Liver (tissue), 8 donors: ENCODE measurements at regions not wholly inside any gene's neighbourhood (a gene's known extent, or its start where the extent isn't known, plus 50 kb on each side); places are given as distances from the start of the nearest gene placed in this dataset.

Source experiments
- DNase-seq: peaks from one replicate; pipeline ENCODE4 v3.0.0-alpha.2; 2017; ENCODE audit warnings: low spot score
- H3K27ac ChIP-seq, 2 donors: one replicate each; pipeline ENCODE4 v1.7.0; 2013; ENCODE audit warnings: inconsistent platforms in 2 of 2, low read length in 2 of 2, control low read depth in 1 of 2, low read depth in 1 of 2, mild to moderate bottlenecking in 1 of 2
- H3K27me3 ChIP-seq, 4 donors: one replicate each; pipeline versions ENCODE4 v1.6.1 to v1.7.0; 2013; ENCODE audit warnings: low read length in 3 of 4, inconsistent platforms in 1 of 4, mild to moderate bottlenecking in 1 of 4, moderate library complexity in 1 of 4; ENCODE audit not compliant: control insufficient read depth in 4 of 4, insufficient read depth in 4 of 4
- H3K36me3 ChIP-seq, 4 donors: one replicate each; pipeline versions ENCODE4 v1.6.1 to v1.7.0; 2013; ENCODE audit warnings: low read length in 3 of 4, mild to moderate bottlenecking in 3 of 4, low read depth in 1 of 4, moderate library complexity in 1 of 4; ENCODE audit not compliant: control insufficient read depth in 4 of 4, insufficient read depth in 3 of 4
- H3K4me1 ChIP-seq, 4 donors: one replicate each; pipeline versions ENCODE4 v1.6.1 to v1.7.0; 2013; ENCODE audit warnings: low read length in 3 of 4, mild to moderate bottlenecking in 3 of 4, moderate library complexity in 1 of 4; ENCODE audit not compliant: control insufficient read depth in 4 of 4, insufficient read depth in 4 of 4
- H3K4me3 ChIP-seq, 3 donors: one replicate each; pipeline versions ENCODE4 v1.6.1 to v1.7.0; 2013; ENCODE audit warnings: low read length in 3 of 3, control low read depth in 1 of 3, low read depth in 1 of 3, mild to moderate bottlenecking in 1 of 3
- H3K9ac ChIP-seq, 2 donors: one replicate each; pipeline ENCODE4 v1.7.0; 2013; ENCODE audit warnings: low read length in 2 of 2, mild to moderate bottlenecking in 2 of 2, moderate library complexity in 2 of 2, control low read depth in 1 of 2, low read depth in 1 of 2
- H3K9me3 ChIP-seq, 4 donors: one replicate each; pipeline versions ENCODE4 v1.6.1 to v1.7.0; 2013; ENCODE audit warnings: low read length in 3 of 4; ENCODE audit not compliant: control insufficient read depth in 4 of 4
- EGR1 ChIP-seq, 2 donors: IDR thresholded peaks; 2 replicates each; pipeline ENCODE4 v1.6.1; 2016 to 2018; ENCODE audit warnings: antibody characterized with exemption in 2 of 2, low read depth in 2 of 2
- FOXA1 ChIP-seq: IDR thresholded peaks from 2 replicates; pipeline ENCODE4 v1.6.1; 2016; ENCODE audit warnings: antibody characterized with exemption
- FOXA2 ChIP-seq: IDR thresholded peaks from 2 replicates; pipeline ENCODE4 v1.6.1; 2016; ENCODE audit warnings: antibody characterized with exemption
- GABPA ChIP-seq, 2 donors: IDR thresholded peaks in 1 of 2; conservative IDR thresholded peaks in 1 of 2; 2 replicates each; pipeline ENCODE4 v1.6.1; 2016; ENCODE audit warnings: antibody characterized with exemption in 2 of 2, mild to moderate bottlenecking in 1 of 2, moderate library complexity in 1 of 2
- HNF4A ChIP-seq, 2 donors: conservative IDR thresholded peaks; 2 replicates each; pipeline ENCODE4 v1.6.1; 2016; ENCODE audit warnings: antibody characterized with exemption in 2 of 2, mild to moderate bottlenecking in 2 of 2
- HNF4G ChIP-seq: IDR thresholded peaks from 2 replicates; pipeline ENCODE4 v1.6.1; 2016; ENCODE audit warnings: antibody characterized with exemption
- JUND ChIP-seq, 2 donors: IDR thresholded peaks; 2 replicates each; pipeline ENCODE4 v1.6.1; 2016; ENCODE audit warnings: antibody characterized with exemption in 2 of 2
- MAX ChIP-seq: IDR thresholded peaks from 2 replicates; pipeline ENCODE4 v1.6.1; 2016; ENCODE audit warnings: antibody characterized with exemption
- RAD21 ChIP-seq, 2 donors: IDR thresholded peaks; 2 replicates each; pipeline ENCODE4 v1.6.1; 2016; ENCODE audit warnings: antibody characterized with exemption in 2 of 2, mild to moderate bottlenecking in 2 of 2
- REST ChIP-seq: IDR thresholded peaks from 2 replicates; pipeline ENCODE4 v1.6.1; 2016; ENCODE audit warnings: antibody characterized with exemption, mild to moderate bottlenecking
- RXRA ChIP-seq, 2 donors: IDR thresholded peaks; 2 replicates each; pipeline ENCODE4 v1.6.1; 2017 to 2018; ENCODE audit warnings: antibody characterized with exemption in 2 of 2, mild to moderate bottlenecking in 1 of 2
- SP1 ChIP-seq: IDR thresholded peaks from 2 replicates; pipeline ENCODE4 v1.6.1; 2018; ENCODE audit warnings: antibody characterized with exemption, mild to moderate bottlenecking
- TAF1 ChIP-seq: conservative IDR thresholded peaks from 2 replicates; pipeline ENCODE4 v1.6.1; 2016; ENCODE audit warnings: antibody characterized with exemption, mild to moderate bottlenecking
- YY1 ChIP-seq: IDR thresholded peaks from 2 replicates; pipeline ENCODE4 v1.6.1; 2016; ENCODE audit warnings: antibody characterized with exemption, mild to moderate bottlenecking
- WGBS: extraction: QIAGEN DNeasy Blood & Tissue Kit; methylation state at CpG from one replicate; pipeline ENCODE4 v1.1.7; 2013; 5-methylcytosine and 5-hydroxymethylcytosine counted together
- TF ChIP-seq, protein P1 (sequence below): fragments of 150-350 bp; IDR thresholded peaks from 2 replicates; pipeline ENCODE4 v1.5.1; 2017; ENCODE audit warnings: improper control_type of control experiment, low read depth, low read length; ENCODE audit not compliant: missing input control
- TF ChIP-seq, protein P2 (sequence below): IDR thresholded peaks from 2 replicates; pipeline ENCODE4 v1.6.1; 2016; ENCODE audit warnings: antibody characterized with exemption
- donor health status: healthy.
- donor health status: healthy.
- donor health status: healthy.
- donor health status: healthy.
- donor health status: healthy.

DNA sequence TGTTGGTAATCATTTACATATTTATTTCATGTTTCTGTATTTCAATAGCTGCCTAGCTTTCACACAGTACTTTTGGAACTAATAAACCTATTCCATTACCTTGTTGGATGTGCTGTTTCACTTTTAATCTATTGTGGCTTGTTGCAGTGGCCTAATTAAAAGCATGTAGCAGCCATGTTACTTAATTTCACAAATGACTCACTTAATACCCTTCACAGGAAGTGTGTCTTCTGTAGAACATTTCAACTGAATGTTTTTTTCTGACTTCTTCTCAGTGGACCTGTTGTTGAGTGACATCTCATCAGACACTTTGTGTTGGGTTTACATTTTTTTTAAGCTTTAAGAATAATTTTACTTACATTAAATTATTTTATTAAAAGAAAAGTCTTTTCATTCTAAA is 260.5 kb upstream of the THUMPD2 start:
- Histone ChIP-seq H3K9me3 (peaks cover 0 to 3% (median 0%) of the 10 kb centered on the region in 4 donors), H3K4me1 (no peaks in the 10 kb centered on the region), H3K4me3 (no peak overlapping the region), H3K9ac (no peak overlapping the region), H3K36me3 (no peaks in the 10 kb centered on the region), H3K27me3 (peaks cover 0 to 4% (median 0%) of the 10 kb centered on the region in 4 donors), H3K27ac (no peak overlapping the region)
- DNase-seq = no peak
- no peak for TF ChIP-seq FOXA2
- no peak for TF ChIP-seq TAF1

GRCh38 chr2:40038646-40039045 is 259.6 kb upstream of the THUMPD2 start:
- no peak for TF ChIP-seq HNF4G
- TF ChIP-seq TAF1 = no peak
- no peak for TF ChIP-seq JUND (IDR thresholded peaks at IDR 0.05)
- no peak for TF ChIP-seq YY1
- no peak for TF ChIP-seq EGR1 (IDR thresholded peaks at IDR 0.05; ENCODE audit: low read depth in 2 of 2)
- no peak for TF ChIP-seq FOXA1
- Histone ChIP-seq H3K36me3 (no peaks in the 10 kb centered on the region), H3K4me3 (no peak overlapping the region), H3K27ac (no peak overlapping the region), H3K4me1 (no peaks in the 10 kb centered on the region), H3K9ac (no peak overlapping the region), H3K9me3 (peaks cover 0 to 7% (median 2%) of the 10 kb centered on the region in 4 donors), H3K27me3 (peaks cover 0 to 3% (median 0%) of the 10 kb centered on the region in 4 donors)
- DNase-seq = no peak
- 80% methylated on average over 4 of the region's 4 CpGs for WGBS

DNA sequence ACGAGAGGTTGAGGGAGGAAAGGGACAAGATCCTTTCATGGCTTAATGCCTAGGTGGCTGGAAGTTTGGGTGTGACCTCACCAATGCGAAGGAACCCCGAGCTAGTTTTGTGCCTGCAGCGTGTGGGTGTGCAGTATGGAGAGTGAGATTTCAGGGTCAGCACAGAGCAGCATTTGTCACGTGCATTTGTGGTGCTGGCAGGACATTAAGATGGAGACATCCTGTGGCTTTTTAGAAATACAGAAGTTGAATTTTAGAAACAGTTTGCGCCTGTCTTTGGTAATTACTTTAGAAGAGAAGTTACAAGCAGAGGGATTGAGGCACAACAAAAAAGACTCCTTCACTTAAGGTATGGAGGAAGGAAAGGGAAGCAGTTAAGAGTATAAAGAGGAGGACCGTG is 258.2 kb upstream of the THUMPD2 start:
- H3K27me3 ChIP-seq = no peaks in the 10 kb centered on the region
- peaks cover 0 to 8% (median 3%) of the 10 kb centered on the region in 4 donors for H3K9me3 ChIP-seq
- H3K27ac ChIP-seq = no peak overlapping the region
- WGBS = 61% methylated on average over 7 of the region's 7 CpGs
- no peak overlapping the region for H3K4me3 ChIP-seq
- H3K36me3 ChIP-seq = no peaks in the 10 kb centered on the region
- TF ChIP-seq GABPA (IDR thresholded peaks at IDR 0.05 in 1 of 2, conservative IDR thresholded peaks at IDR 0.05 in 1 of 2) (no peak), RXRA (IDR thresholded peaks at IDR 0.05) (no peak)
- H3K9ac ChIP-seq = no peak overlapping the region
- H3K4me1 ChIP-seq = no peaks in the 10 kb centered on the region
- no peak for DNase-seq

DNA sequence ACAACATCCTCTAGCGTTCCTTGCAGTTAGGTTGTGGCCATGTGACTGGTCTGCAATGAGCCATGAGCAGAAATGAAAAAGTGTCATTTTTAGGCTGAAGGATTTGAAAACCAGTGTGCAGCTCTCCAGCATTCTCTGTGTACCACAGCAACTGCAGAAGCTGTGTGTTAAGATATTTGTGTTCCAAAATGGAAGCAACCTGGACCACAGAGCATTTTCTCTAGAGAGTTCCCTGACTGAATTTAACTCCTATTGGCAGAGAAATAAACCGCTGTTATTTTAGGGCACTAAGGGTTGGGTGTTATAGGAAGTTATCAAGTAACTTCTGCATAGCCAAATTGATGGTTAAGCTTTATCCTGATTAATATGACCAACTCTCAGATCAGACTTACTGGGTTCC is 257.2 kb upstream of the THUMPD2 start:
- Histone ChIP-seq H3K9me3 (peaks cover 0 to 8% (median 3%) of the 10 kb centered on the region in 4 donors), H3K4me1 (no peaks in the 10 kb centered on the region), H3K9ac (no peak overlapping the region), H3K27me3 (no peaks in the 10 kb centered on the region), H3K36me3 (no peaks in the 10 kb centered on the region), H3K4me3 (no peak overlapping the region), H3K27ac (no peak overlapping the region)
- no peak for DNase-seq
- 60% methylated on average over 2 of the region's 2 CpGs for WGBS
- TF ChIP-seq GABPA (IDR thresholded peaks at IDR 0.05 in 1 of 2, conservative IDR thresholded peaks at IDR 0.05 in 1 of 2) = no peak
- TF ChIP-seq MAX = no peak
- TF ChIP-seq HNF4A (conservative IDR thresholded peaks at IDR 0.05) = no peak
- no peak for TF ChIP-seq RXRA (IDR thresholded peaks at IDR 0.05)
- TF ChIP-seq SP1 = no peak
- no peak for TF ChIP-seq REST
- TF ChIP-seq, protein P1, sequence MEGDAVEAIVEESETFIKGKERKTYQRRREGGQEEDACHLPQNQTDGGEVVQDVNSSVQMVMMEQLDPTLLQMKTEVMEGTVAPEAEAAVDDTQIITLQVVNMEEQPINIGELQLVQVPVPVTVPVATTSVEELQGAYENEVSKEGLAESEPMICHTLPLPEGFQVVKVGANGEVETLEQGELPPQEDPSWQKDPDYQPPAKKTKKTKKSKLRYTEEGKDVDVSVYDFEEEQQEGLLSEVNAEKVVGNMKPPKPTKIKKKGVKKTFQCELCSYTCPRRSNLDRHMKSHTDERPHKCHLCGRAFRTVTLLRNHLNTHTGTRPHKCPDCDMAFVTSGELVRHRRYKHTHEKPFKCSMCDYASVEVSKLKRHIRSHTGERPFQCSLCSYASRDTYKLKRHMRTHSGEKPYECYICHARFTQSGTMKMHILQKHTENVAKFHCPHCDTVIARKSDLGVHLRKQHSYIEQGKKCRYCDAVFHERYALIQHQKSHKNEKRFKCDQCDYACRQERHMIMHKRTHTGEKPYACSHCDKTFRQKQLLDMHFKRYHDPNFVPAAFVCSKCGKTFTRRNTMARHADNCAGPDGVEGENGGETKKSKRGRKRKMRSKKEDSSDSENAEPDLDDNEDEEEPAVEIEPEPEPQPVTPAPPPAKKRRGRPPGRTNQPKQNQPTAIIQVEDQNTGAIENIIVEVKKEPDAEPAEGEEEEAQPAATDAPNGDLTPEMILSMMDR = no peak
- TF ChIP-seq FOXA1 = no peak
- TF ChIP-seq FOXA2 = no peak
- TF ChIP-seq, protein P2, sequence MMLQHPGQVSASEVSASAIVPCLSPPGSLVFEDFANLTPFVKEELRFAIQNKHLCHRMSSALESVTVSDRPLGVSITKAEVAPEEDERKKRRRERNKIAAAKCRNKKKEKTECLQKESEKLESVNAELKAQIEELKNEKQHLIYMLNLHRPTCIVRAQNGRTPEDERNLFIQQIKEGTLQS = no peak
- TF ChIP-seq YY1 = no peak
- no peak for TF ChIP-seq HNF4G
- no peak for TF ChIP-seq RAD21 (IDR thresholded peaks at IDR 0.05)
